ENCODE measurements at regions not wholly inside any gene's neighbourhood (a gene's known extent, or its start where the extent isn't known, plus 50 kb on each side); places are given as distances from the start of the nearest gene placed in this dataset.

- TF ChIP-seq CTCF (IDR thresholded peaks at IDR 0.05) (no peak), POLR2A (IDR thresholded peaks at IDR 0.05) (no peak)
Measured at GRCh38 chr11:29352273-29352795, 664.5 kb downstream of the KCNA4 start.
